HG02642 (cell line): ENCODE measurements at regions not wholly inside any gene's neighbourhood (a gene's known extent, or its start where the extent isn't known, plus 50 kb on each side); places are given as distances from the start of the nearest gene placed in this dataset.
"Not testable (repeated sequence)": the region's sequence is repeated elsewhere in the genome, so short reads cannot be mapped to it uniquely, and the experiment has no call there.

Experiments used
- ATAC-seq: cut with Tn5 transposase; IDR thresholded peaks from one replicate; pipeline ENCODE4 v1.9.1; 2021; ENCODE audit warnings: mild to moderate bottlenecking; ENCODE audit not compliant: unreplicated experiment, poor library complexity

DNA sequence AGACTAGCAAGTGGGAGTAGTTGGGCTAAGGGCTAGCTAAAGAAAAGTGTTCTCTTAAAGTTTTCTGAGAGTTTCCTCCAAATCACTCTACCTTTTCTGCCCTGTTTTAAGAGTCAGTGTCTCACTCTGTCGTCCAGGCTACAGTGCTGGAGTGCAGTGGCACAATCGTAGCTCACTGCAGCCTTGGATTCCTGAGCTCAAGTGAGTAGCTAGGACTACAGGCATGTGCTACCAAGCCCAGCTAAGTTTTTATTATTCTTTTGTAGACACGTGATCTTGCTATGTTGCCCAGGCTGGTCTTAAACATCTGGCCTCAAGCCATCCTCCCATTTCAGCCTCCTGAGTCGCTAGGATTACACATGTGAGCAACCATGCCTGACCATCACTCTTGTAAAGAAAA lies 378.9 kb downstream of the CAAP1 start:
- ATAC-seq: no peak

DNA sequence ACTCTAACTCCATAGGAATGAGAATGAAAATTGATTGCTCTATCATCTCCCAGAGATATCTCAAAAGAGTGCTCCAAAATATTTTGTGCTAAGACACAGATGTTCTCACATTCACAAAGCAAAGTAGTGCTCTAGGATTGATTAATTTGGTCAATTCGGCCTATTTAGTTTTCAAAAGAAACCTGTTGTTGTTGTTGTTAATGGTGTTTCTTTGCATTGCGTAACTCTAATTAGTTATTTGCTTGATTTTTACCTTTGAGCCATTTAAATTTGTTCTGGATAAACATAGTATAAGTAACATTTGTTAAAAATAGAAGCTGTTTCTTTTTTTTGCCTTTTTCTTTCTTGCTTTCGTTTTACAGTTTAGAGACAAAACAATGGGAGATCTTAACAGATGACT lies 382.5 kb downstream of the CAAP1 start:
- ATAC-seq: no peak

DNA sequence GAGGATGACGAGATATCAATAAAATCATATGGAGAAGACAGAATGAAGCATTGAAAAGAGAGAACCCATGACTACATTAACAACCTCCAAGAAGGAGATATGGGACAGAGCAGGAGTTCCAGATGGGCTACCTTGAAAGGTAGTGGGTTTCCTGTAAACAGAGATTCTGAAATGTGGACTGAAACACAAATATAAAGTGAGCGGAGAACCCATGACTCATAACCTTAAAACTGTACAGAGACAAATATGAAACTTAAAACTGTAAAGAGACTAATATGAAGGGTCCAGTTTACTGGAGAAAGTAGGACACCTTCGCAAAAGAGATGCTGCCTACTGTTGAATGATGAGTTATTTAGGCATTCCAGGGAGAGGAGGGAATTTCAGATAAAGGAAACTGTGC lies 383.7 kb downstream of the CAAP1 start:
- ATAC-seq: no peak

DNA sequence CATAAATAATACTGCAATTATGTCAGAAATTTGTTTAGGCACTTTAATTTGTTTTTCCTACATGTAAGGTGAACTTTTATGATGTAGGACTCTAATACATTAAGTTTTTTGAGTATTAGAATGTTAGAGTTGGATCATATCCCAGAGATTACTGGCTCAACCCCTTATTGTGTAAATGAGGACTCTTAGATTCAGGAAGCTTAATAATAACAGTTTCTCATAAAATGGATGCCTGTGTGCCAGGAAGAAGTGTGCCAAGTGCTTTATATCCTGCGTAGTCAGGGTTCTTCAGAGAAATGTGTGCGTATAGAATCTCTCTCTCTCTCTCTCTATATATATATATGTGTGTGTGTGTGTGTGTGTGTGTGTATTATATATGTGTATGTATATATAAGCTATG lies 388.5 kb downstream of the CAAP1 start:
- no peak for ATAC-seq

DNA sequence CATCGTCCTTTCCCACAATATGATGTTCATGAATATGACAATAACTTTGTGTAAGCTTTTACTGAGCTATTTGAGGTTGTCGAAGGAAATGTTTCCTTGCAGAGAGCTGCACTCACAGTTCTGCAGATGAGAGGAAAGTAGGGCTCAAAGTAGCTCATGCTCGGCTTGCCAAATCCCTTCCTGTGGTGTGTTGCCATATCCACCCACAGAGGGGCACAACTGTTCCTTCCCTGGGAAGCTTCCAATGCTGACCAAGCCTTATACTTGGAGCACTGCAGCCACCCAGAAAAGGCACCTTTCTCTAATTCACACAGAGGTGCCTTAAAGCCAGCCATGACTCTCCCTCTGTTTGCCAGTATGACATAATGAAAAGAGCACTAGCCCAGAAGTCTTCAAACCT lies 390.3 kb downstream of the CAAP1 start:
- ATAC-seq: no peak

DNA sequence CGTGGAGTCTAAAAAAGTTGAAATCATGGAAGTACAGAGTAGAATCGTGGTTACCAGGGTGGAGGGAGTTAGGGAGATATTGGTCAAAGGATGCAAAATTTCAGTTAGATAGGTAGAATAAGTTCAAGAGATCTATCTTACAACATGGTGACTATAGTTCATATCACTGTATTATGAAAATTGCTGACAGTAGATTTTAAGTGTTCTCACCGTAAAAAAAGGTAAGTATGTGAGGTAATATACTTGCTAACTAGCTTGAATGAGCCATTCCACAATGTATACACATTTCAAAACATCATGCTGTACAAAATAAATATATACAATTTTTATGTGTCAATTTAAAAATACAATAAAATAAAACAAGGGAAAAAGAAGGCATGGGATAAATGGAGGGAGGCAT lies 392.1 kb downstream of the CAAP1 start:
- ATAC-seq: no peak

DNA sequence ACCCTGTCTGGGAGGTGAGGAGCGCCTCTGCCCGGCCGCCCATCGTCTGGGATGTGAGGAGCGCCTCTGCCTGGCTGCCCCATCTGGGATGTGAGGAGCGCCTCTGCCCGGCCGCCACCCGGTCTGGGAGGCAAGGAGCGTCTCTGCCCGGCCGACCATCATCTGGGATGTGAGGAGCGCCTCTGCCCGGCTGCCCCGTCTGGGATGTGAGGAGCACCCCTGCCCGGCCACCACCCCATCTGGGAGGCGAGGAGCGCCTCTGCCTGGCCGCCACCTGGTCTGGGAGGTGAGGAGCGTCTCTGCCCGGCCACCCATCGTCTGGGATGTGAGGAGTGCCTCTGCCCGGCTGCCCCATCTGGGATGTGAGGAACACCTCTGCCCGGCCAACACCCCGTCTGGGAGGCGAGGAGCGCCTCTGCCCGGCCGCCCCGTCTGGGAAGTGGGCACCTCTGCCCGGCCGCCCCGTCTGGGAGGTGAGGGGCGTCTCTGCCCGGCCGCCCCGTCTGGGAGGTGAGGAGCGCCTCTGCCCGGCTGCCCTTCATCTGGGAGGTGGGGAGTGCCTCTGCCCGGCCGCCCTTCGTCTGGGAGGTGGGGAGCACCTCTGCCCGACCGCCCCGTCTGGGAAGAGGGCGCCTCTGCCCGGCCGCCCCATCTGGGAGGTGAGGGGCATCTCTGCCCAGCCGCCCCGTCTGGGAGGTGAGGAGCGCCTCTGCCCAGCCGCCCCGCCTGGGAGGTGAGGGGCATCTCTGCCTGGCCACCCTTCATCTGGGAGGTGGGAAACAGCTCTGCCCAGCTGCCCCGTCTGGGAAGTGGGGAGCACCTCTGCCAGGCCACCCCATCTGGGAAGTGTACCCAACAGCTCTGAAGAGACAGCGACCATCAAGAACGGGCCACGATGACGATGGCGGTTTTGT lies 399.7 kb downstream of the CAAP1 start:
- not testable (repeated sequence) for ATAC-seq

DNA sequence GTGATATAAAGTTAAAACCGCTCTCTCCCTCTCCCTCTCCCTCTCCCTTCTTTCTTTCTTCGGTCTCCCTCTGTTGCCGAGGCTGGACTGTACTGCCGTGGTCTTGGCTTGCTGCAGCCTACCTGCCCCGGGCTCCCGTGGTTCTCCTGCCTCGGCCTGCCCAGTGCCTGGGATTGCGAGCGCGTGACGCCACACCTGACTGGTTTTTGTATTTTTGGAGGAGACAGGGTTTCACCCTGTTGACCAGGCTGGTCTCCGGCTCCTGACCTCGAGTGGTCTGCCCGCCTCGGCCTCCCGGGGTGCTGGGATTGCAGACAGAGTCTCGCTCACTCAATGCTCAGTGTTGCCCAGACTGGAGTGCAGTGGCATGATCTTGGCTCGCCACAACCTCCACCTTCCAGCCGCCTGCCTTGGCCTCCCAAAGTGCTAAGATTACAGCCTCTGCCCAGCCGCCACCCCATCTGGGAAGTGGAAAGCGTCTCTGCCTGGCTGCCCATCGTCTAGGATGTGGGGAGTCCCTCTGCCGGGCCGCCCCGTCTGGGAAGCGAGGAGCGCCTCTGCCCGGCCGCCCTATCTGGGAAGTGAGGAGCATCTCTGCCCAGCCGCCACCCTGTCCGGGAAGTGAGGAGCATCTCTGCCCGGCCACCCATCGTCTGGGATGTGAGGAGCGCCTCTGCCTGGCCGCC lies 400.5 kb downstream of the CAAP1 start:
- not testable (repeated sequence) for ATAC-seq

DNA sequence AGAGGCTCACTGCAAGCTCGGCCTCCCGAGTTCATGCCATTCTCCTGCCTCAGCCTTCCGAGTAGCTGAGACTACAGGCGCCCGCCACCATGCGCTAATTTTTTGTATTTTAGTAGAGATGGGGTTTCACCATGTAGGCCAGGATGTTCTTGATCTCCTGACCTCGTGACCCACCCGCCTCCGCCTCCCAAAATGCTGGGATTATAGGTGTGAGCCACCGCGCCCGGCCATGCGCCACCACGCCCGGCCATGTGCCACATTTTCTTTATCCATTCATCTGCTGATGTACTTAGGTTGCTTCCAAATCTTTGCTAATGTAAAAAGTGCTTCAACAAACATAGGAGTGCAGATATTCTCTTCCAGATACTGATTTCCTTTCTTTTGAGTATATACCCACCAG lies 408.6 kb downstream of the CAAP1 start:
- no peak for ATAC-seq

DNA sequence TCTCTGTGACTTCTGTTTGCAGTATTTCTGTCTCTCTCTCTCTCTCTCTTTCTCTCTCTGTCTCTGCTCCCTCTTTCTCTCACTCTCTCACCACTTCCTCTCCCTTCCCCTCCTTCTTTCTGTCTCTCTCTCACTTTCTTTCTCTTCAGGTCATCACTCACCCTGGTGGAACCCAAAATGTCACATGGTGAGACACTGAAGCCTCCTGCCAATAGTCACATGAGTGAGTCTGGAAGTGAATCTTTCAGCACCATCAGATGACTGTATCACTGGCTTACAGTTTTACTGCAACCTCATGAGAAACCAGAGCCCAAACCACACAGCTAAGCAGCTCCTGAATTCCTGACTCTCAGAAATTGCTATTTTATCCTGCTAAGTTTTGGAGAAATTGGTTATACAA lies 414.6 kb downstream of the CAAP1 start:
- ATAC-seq: no peak

DNA sequence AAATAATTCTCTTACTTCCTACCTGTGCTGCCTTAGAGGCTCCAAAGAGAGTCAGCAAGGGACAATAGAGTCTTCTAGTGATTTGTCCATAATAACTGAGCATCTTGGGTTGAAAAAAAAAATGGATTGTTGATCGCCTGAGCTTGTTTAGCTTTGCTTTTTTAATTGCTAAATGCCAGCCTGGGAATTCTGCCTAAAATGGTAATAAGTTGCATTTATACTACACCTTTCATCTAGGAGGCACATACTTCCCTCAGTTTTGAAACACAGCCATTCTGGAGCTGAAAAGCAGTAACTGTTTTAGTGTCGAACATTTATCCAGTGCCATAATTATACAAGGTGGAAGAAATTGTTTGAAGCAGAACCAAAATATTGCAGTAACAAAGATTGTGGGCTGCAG lies 421.3 kb downstream of the CAAP1 start:
- ATAC-seq: no peak

DNA sequence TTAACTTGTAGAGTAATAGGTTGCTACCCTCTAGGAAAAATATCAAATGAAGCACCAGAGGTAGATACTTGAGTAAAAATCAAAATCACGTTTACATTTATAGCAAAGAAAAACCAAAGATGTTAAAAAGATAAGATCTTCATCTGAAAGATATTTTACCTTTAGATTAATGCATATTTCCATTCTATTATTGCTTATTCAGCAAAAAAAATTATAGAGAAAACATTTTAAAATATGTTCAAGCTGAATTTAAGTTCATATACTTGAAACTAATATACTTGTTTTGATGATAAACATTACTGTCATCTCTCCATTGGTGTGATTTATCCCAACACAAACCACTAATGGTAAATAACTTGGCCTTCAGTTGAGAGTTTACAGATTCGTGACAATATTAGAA lies 422.3 kb downstream of the CAAP1 start:
- ATAC-seq: no peak

DNA sequence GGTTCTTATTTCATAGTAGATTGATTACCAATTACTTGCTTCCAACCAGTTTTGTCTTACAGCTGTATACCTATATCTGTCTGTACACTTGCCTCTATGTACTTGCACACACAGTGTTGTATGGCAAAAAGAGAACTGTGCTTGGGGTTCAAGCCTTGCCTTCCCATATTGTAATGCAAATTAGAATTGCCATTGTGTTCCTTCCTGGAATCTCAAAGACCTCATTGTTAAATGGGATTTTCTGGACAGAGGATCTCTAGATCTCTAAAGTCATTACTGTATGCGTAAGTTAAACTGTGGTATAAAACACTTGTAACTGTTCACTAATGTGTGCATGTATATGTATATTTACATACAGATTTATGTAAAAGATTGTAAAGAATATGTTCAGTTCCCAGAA lies 428.8 kb downstream of the CAAP1 start:
- no peak for ATAC-seq

DNA sequence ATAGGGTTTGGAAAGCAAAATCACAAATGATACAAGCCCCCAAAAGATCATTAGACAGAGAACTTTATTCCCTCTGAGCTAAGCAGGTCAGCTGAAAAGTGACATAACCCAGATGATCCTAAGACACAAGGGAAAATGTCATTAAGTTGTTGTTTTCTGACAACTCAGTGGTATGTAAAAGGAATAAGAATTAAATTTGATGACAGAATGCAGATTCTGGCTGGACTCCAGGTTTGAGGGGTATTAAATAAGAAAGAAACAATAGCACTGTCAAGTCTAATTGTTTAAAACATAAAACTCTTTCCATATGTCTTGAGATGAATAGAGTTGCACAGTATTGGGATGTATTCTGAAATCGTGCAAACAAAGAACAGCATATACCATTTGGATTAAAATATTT lies 429.9 kb downstream of the CAAP1 start:
- no peak for ATAC-seq

DNA sequence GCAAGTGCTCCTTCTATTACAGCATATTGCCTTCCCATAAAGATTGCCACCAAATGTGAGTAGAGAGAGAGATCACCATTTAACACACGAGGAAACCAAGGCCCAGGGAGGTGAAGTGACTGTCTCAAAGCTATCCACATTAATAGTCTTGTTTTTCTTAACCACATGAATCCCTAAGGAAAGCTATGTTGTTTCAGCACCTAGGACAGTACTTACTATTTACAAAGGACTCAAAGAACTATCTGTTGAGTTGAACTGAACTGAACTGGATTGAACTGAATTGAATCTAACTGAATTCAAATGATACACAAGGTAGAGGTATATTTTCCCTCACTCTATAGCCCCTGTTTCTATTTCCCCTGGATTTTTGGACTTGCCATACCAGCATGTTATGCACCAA lies 430.4 kb downstream of the CAAP1 start:
- ATAC-seq: no peak

DNA sequence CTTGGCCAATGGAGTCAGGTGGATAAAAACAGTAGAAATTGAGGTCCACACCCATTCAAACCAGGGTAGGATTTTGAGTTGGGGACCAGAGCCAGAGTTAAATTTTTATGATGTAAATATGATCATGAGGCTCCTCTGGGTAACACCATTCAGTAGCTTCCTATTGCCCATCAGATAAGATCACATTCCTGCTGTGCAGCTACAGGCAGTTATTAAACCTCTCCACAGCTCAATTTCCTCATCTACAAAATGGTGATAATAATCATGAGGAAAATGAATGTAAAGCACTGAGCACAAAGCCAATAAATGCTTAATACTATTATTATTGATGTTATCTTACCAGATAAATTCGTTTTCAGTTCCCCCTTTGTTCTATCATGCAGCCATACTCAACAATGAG lies 432.0 kb downstream of the CAAP1 start:
- ATAC-seq: no peak

DNA sequence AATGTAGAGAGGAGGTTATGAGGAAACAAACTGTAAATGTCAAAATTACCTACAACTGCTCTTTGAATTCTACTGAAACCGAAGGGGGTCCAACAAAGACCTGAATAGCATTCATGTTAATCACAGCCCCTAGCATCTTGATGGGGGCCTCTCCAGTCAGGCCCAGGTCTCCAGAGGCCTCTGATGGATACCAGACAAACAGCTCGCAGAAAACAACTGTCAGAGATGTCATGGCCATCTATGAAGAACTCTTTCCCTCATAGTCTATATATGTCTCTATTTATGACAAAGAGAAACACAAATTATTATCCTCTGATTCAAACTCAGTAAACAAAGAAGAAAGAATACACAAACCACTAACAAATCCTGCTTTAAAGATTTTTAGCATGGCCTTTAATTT lies 432.6 kb downstream of the CAAP1 start:
- no peak for ATAC-seq

DNA sequence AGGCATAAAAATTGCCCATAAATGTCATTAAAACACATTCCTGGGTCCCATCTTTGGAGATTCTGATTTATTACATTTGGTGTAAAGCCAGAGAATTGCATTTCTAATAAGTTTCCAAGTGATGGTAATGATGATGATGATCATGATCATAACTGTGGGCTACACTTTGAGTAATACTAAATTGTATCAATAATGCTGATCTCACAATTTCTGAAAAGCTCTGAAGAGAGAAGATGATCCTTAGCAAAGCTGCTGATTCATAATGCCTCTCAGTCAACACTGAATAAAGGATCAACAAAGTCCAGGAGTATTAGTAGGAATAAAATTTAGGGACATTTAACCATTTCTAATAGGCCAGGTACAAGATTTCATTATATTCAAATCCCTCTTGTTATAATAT lies 434.5 kb downstream of the CAAP1 start:
- ATAC-seq: no peak

DNA sequence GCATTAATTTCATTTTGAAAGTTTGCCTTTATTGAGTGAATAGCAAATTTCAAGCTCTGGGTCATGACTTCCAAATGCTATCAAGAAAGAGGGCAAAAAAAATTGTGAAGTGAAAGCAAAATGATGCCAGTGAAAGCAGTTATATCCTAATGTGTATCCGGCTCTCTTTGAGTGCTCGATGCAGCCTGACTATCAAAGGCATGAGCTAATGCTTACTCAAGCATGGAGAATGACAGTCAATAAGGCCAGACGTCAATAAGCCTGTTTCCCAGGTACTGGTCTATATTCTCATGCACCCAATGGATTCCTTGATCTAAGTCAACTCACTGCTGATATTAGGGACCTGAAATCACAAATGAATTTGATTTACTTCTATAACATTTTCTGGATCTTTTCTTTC lies 435.5 kb downstream of the CAAP1 start:
- no peak for ATAC-seq

DNA sequence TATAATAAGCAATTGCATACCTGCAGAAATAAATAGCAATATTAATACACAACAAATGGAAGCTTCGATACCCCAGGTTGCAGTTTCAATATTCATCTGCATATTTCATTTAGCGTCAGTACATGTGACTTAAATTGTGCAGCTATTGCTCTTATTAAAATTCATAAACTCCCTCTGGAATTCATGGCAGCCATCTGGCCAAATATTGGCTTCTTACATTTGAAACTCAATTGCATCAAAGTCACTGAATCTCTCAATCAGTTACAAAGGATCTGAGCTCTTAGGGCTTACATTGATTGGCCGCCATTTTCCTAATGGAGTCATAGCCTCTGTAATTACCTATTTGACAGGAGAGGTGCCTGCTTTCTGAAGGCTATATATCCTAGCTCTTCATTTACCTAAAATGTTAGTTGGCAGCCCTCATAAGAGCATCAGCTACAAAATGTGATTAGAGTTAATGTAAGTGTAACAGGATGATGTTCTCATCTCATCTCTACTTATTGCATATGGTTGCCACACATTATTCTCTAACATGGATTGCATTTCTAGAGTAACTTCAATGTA lies 453.5 kb downstream of the CAAP1 start:
- ATAC-seq: no peak

DNA sequence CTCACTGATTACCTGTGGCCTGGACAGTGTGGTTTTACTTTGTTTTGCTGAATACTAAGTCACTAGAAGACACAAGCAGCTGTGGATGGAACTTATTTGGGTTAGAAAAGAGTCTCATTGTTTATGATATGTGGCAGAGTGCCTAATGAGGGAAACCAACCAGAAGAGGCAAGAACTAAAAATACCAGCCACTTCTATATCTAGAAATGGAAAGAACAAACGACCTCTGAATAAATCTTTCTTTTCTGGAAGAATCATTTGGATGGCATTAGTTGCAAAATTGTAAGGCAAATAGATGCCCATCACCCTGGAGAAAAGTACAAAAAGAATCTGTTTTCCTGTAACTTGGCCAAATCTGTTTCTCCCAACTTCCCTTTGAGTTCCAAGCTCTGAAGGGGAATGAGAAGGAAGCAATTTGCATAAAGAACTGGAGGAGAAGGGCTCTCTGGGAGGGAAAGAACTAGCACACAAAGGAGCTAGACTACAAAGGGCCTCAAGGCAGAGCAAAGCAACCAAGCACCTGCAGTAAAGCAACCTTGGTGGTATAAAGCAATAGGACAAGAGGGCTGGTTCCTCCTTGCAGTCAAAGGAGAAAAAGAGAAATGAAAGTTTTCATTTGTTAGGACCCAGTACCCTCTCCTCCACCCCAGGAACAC lies 455.4 kb downstream of the CAAP1 start:
- no peak for ATAC-seq
